GM23248 (cell line): ENCODE measurements at regions not wholly inside any gene's neighbourhood (a gene's known extent, or its start where the extent isn't known, plus 50 kb on each side); places are given as distances from the start of the nearest gene placed in this dataset.

ENCODE experiments used
- DNase-seq: peaks from one replicate; pipeline ENCODE4 v3.0.0-alpha.2; 2015
- H2AFZ ChIP-seq: fragments of 200-600 bp; sonication (generic); 2 replicates; pipeline ENCODE4 v1.6.1; 2016; ENCODE audit warnings: antibody characterized with exemption
- H3F3A ChIP-seq: fragments of 200-600 bp; sonication (generic); 2 replicates; pipeline ENCODE4 v1.6.1; 2016; ENCODE audit warnings: mild to moderate bottlenecking, antibody characterized with exemption, mixed run types; ENCODE audit not compliant: insufficient read depth
- H3K27ac ChIP-seq: fragments of 200-600 bp; sonication (generic); 2 replicates; pipeline ENCODE4 v1.5.1; 2016; ENCODE audit warnings: mild to moderate bottlenecking
- H3K27me3 ChIP-seq: fragments of 200-600 bp; sonication (generic); replicated peaks from 2 replicates; pipeline ENCODE4 v1.6.1; 2016; ENCODE audit warnings: mild to moderate bottlenecking; ENCODE audit not compliant: insufficient read depth
- H3K36me3 ChIP-seq: fragments of 200-600 bp; sonication (generic); 2 replicates; pipeline ENCODE4 v1.6.1; 2016; ENCODE audit warnings: low read depth, mild to moderate bottlenecking
- H3K4me1 ChIP-seq: fragments of 200-600 bp; sonication (generic); 2 replicates; pipeline ENCODE4 v1.6.1; 2016; ENCODE audit warnings: mild to moderate bottlenecking; ENCODE audit not compliant: insufficient read depth
- H3K4me2 ChIP-seq: fragments of 200-600 bp; sonication (generic); one replicate; pipeline ENCODE4 v1.6.1; 2016; ENCODE audit warnings: mild to moderate bottlenecking; ENCODE audit not compliant: unreplicated experiment
- H3K4me3 ChIP-seq: fragments of 200-600 bp; sonication (generic); 2 replicates; pipeline ENCODE4 v1.5.1; 2016; ENCODE audit warnings: mild to moderate bottlenecking
- H3K79me2 ChIP-seq: fragments of 200-600 bp; sonication (generic); 2 replicates; pipeline ENCODE4 v1.6.1; 2016; ENCODE audit warnings: mild to moderate bottlenecking; ENCODE audit not compliant: insufficient read depth
- H3K9ac ChIP-seq: fragments of 200-600 bp; sonication (generic); 2 replicates; pipeline ENCODE4 v1.6.1; 2016; ENCODE audit warnings: mild to moderate bottlenecking
- H3K9me2 ChIP-seq: fragments of 200-600 bp; sonication (generic); 2 replicates; pipeline ENCODE4 v1.6.1; 2016; ENCODE audit warnings: mixed run types, mild to moderate bottlenecking, moderate library complexity; ENCODE audit not compliant: insufficient read depth
- H3K9me3 ChIP-seq: fragments of 200-600 bp; sonication (generic); one replicate; pipeline ENCODE4 v1.6.1; 2017; ENCODE audit warnings: low read depth
- H4K20me1 ChIP-seq: fragments of 200-600 bp; sonication (generic); 2 replicates; pipeline ENCODE4 v1.6.0; 2016; ENCODE audit not compliant: insufficient read depth
- EZH2 ChIP-seq: fragments of 200-600 bp; sonication (generic); IDR thresholded peaks from 2 replicates; pipeline ENCODE4 v1.6.1; 2018; ENCODE audit warnings: antibody characterized with exemption, mild to moderate bottlenecking; ENCODE audit not compliant: insufficient read depth, poor library complexity, severe bottlenecking
- EZH2phosphoT487 ChIP-seq: fragments of 200-600 bp; sonication (generic); IDR thresholded peaks from 2 replicates; pipeline ENCODE4 v1.6.1; 2018; ENCODE audit warnings: antibody characterized with exemption, moderate library complexity, mild to moderate bottlenecking, low read depth; ENCODE audit not compliant: insufficient read depth
- WGBS, 2 experiments: methylation state at CpG; one replicate each; pipeline ENCODE4 v1.1.6; 2015 to 2017; ENCODE audit warnings: low lambda C conversion rate in 2 of 2, low coverage in 1 of 2; ENCODE audit errors: missing lambda C conversion rate in 2 of 2; 5-methylcytosine and 5-hydroxymethylcytosine counted together
- in situ Hi-C: fragments of 300-500 bp; cut with MboI; formaldehyde crosslinking; loops from 2 replicates; pipeline ENCODE4 v1.15.0; 2020

- H3K79me2 ChIP-seq = no peaks in the 10 kb centered on the region
- DNase-seq = no peak
- no peaks in the 10 kb centered on the region for H3K4me1 ChIP-seq
- no peak overlapping the region for H3K27ac ChIP-seq
- in situ Hi-C loops = no loop called here
- H3K9me2 ChIP-seq = no peaks in the 10 kb centered on the region
- no peak overlapping the region for H3K9ac ChIP-seq
- H3K36me3 ChIP-seq = no peaks in the 10 kb centered on the region
- no peaks in the 10 kb centered on the region for H3K9me3 ChIP-seq
- H3K27me3 ChIP-seq = no peaks in the 10 kb centered on the region; the same call in 1 of the 2 replicates
- H2AFZ ChIP-seq = no peak overlapping the region
- H3K4me3 ChIP-seq = no peak overlapping the region
- no peak overlapping the region for H3K4me2 ChIP-seq
- no peaks in the 10 kb centered on the region for H3F3A ChIP-seq
- 74 to 88% methylated on average over 1 of the region's 1 CpG for WGBS, 2 experiments
- TF ChIP-seq EZH2phosphoT487 = no peak
- TF ChIP-seq EZH2 = no peak
- no peaks in the 10 kb centered on the region for H4K20me1 ChIP-seq
These were observed 1307.2 kb downstream of the EFNA5 start for GRCh38 chr5:106363578-106363977.

GRCh38 chr5:106361905-106362304, 1308.8 kb downstream of the EFNA5 start:
- in situ Hi-C loops = no loop called here
- H3K27ac ChIP-seq = no peak overlapping the region
- no peaks in the 10 kb centered on the region for H3F3A ChIP-seq
- H3K4me1 ChIP-seq = no peaks in the 10 kb centered on the region
- DNase-seq = no peak
- no peaks in the 10 kb centered on the region for H3K79me2 ChIP-seq
- 14 to 17% methylated on average over 1 of the region's 1 CpG for WGBS, 2 experiments
- no peak for TF ChIP-seq EZH2
- TF ChIP-seq EZH2phosphoT487 = no peak
- H3K27me3 ChIP-seq = no peaks in the 10 kb centered on the region
- H2AFZ ChIP-seq = no peak overlapping the region
- H3K36me3 ChIP-seq = no peaks in the 10 kb centered on the region
- no peaks in the 10 kb centered on the region for H4K20me1 ChIP-seq
- no peak overlapping the region for H3K4me2 ChIP-seq
- no peak overlapping the region for H3K9ac ChIP-seq
- H3K9me3 ChIP-seq = no peaks in the 10 kb centered on the region
- no peak overlapping the region for H3K4me3 ChIP-seq
- H3K9me2 ChIP-seq = no peaks in the 10 kb centered on the region

GRCh38 chr5:106331415-106331814, 1339.3 kb downstream of the EFNA5 start:
- Histone ChIP-seq H3K9me3 (no peaks in the 10 kb centered on the region), H3K4me3 (no peak overlapping the region), H3K4me2 (no peak overlapping the region), H3K79me2 (no peaks in the 10 kb centered on the region), H4K20me1 (no peaks in the 10 kb centered on the region), H3K27ac (no peak overlapping the region), H2AFZ (no peak overlapping the region), H3K4me1 (peaks cover 3% of the 10 kb centered on the region; the same call in 1 of the 2 replicates), H3K9ac (no peak overlapping the region), H3K36me3 (no peaks in the 10 kb centered on the region), H3K27me3 (peaks cover 37% of the 10 kb centered on the region), H3K9me2 (no peaks in the 10 kb centered on the region), H3F3A (no peaks in the 10 kb centered on the region)
- 26 to 37% methylated on average over 2 of the region's 2 CpGs for WGBS, 2 experiments
- in situ Hi-C loops = no loop called here
- TF ChIP-seq EZH2 (no peak), EZH2phosphoT487 (peak; percentile 92)
- peak; percentile 69 for DNase-seq

- Histone ChIP-seq H3K9ac (no peak overlapping the region), H3K79me2 (no peaks in the 10 kb centered on the region), H3K9me2 (no peaks in the 10 kb centered on the region), H3K27me3 (peaks cover 19% of the 10 kb centered on the region), H3K4me1 (no peaks in the 10 kb centered on the region), H2AFZ (no peak overlapping the region), H3K9me3 (no peaks in the 10 kb centered on the region), H3K4me3 (no peak overlapping the region), H4K20me1 (no peaks in the 10 kb centered on the region), H3F3A (no peaks in the 10 kb centered on the region), H3K27ac (no peak overlapping the region), H3K36me3 (no peaks in the 10 kb centered on the region), H3K4me2 (no peak overlapping the region)
- TF ChIP-seq EZH2phosphoT487 = no peak
- TF ChIP-seq EZH2 = no peak
- DNase-seq = no peak
- in situ Hi-C loops = no loop called here
- 72 to 79% methylated on average over 2 of the region's 2 CpGs for WGBS, 2 experiments
These were observed 1346.4 kb downstream of the EFNA5 start for GRCh38 chr5:106324356-106324755.

GRCh38 chr5:106321242-106321641, 1349.5 kb downstream of the EFNA5 start:
- no peak overlapping the region for H3K4me3 ChIP-seq
- no peak overlapping the region for H3K9ac ChIP-seq
- H2AFZ ChIP-seq = no peak overlapping the region
- H3F3A ChIP-seq = no peaks in the 10 kb centered on the region
- no peak overlapping the region for H3K4me2 ChIP-seq
- H3K9me3 ChIP-seq = no peaks in the 10 kb centered on the region
- no peaks in the 10 kb centered on the region for H3K4me1 ChIP-seq
- H3K79me2 ChIP-seq = no peaks in the 10 kb centered on the region
- no peaks in the 10 kb centered on the region for H4K20me1 ChIP-seq
- DNase-seq = no peak
- 76 to 79% methylated on average over 6 of the region's 6 CpGs for WGBS, 2 experiments
- no peak overlapping the region for H3K27ac ChIP-seq
- H3K9me2 ChIP-seq = no peaks in the 10 kb centered on the region
- no peak for TF ChIP-seq EZH2phosphoT487
- no peak for TF ChIP-seq EZH2
- peaks cover 6% of the 10 kb centered on the region for H3K27me3 ChIP-seq
- in situ Hi-C loops = no loop called here
- no peaks in the 10 kb centered on the region for H3K36me3 ChIP-seq
